Suprapubic skin (tissue), 4 donors: ENCODE measurements at regions not wholly inside any gene's neighbourhood (a gene's known extent, or its start where the extent isn't known, plus 50 kb on each side); places are given as distances from the start of the nearest gene placed in this dataset.

Source experiments
- EP300 ChIP-seq: sonication (generic); formaldehyde crosslinking; IDR thresholded peaks from one replicate; pipeline ENCODE4 v1.6.1; 2017; ENCODE audit warnings: antibody characterized with exemption
- POLR2A ChIP-seq, 2 donors: fragments of 450-650 bp; IDR thresholded peaks; one replicate each; pipeline ENCODE4 v1.6.1; 2017; ENCODE audit warnings: antibody characterized with exemption in 2 of 2, mild to moderate bottlenecking in 2 of 2, moderate library complexity in 2 of 2
- POLR2AphosphoS5 ChIP-seq, 3 donors: sonication (generic); formaldehyde crosslinking; IDR thresholded peaks; one replicate each; pipeline ENCODE4 v1.6.1; 2017; ENCODE audit warnings: antibody characterized with exemption in 3 of 3
- TF ChIP-seq, protein P1 (sequence below), 2 donors: fragments of 200-600 bp in 1 of 2; fragments of 450-650 bp in 1 of 2; sonication (generic) in 1 of 2; IDR thresholded peaks; one replicate each; pipeline ENCODE4 v1.5.1; 2016 to 2019; ENCODE audit warnings: antibody characterized with exemption in 2 of 2, mild to moderate bottlenecking in 1 of 2, moderate library complexity in 1 of 2

DNA sequence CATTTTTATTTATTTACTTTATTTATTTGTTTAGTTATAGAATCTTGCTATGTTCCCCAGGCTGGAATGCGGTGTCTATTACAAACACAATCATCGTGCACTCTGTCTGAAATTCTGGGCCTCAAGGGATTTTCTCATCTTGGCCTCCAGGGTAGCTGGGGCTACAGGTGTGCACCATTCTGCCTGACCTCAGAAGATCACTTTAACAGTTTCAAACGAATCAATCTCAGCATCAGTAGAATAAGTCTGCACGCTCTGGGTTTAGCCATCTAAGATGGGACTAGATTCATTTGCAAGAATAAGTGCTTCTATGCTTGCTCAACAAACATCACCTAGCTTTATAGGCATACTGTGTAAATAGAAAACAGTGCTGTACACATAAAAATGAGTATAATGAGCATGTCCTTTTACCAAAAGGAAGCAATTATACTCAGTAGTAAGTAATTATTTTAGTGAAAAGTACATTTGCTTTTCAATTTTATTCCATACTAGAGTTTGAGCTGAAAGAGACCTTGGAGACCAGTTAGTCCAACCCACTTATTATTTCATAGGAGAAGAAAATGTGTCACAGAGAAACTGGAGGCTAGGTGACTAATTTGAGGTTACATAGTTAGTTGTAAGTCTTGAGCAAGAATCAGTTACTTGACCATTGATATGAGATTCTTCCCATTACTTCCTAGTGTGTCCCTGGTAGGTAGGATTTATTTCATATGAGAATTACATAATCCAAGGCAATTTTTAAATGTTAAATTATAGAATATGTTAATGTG is 456.5 kb upstream of the LMO3 start:
- no peak for TF ChIP-seq POLR2A (IDR thresholded peaks at IDR 0.05)
- TF ChIP-seq, protein P1, sequence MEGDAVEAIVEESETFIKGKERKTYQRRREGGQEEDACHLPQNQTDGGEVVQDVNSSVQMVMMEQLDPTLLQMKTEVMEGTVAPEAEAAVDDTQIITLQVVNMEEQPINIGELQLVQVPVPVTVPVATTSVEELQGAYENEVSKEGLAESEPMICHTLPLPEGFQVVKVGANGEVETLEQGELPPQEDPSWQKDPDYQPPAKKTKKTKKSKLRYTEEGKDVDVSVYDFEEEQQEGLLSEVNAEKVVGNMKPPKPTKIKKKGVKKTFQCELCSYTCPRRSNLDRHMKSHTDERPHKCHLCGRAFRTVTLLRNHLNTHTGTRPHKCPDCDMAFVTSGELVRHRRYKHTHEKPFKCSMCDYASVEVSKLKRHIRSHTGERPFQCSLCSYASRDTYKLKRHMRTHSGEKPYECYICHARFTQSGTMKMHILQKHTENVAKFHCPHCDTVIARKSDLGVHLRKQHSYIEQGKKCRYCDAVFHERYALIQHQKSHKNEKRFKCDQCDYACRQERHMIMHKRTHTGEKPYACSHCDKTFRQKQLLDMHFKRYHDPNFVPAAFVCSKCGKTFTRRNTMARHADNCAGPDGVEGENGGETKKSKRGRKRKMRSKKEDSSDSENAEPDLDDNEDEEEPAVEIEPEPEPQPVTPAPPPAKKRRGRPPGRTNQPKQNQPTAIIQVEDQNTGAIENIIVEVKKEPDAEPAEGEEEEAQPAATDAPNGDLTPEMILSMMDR (IDR thresholded peaks at IDR 0.05), result no peak
- no peak for TF ChIP-seq POLR2AphosphoS5 (IDR thresholded peaks at IDR 0.05)
- no peak for TF ChIP-seq EP300
